ENCODE measurements at regions not wholly inside any gene's neighbourhood (a gene's known extent, or its start where the extent isn't known, plus 50 kb on each side); places are given as distances from the start of the nearest gene placed in this dataset.

- no peak for TF ChIP-seq CTCF (IDR thresholded peaks at IDR 0.05; ENCODE audit: low read length)
- TF ChIP-seq EZH2 (optimal IDR thresholded peaks at IDR 0.05; ENCODE audit: low read depth, low read length), result no peak
Measured at GRCh38 chr4:138449938-138450337, 207.8 kb upstream of the SLC7A11 start.
